ENCODE measurements at regions not wholly inside any gene's neighbourhood (a gene's known extent, or its start where the extent isn't known, plus 50 kb on each side); places are given as distances from the start of the nearest gene placed in this dataset.

GRCh38 chr3:162610261-162610660 lies 1113.7 kb downstream of the OTOL1 start:
- TF ChIP-seq CTCF (conservative IDR thresholded peaks at IDR 0.05 in 1 of 2, IDR thresholded peaks at IDR 0.05 in 1 of 2; ENCODE audit: low read depth in 1 of 2, low read length in 2 of 2) (no peak), EZH2 (IDR thresholded peaks at IDR 0.05; ENCODE audit: low read length, missing control alignments) (no peak)
